ENCODE measurements at regions not wholly inside any gene's neighbourhood (a gene's known extent, or its start where the extent isn't known, plus 50 kb on each side); places are given as distances from the start of the nearest gene placed in this dataset.

- H2AFZ ChIP-seq (ENCODE audit: low read depth, low read length) = no peak overlapping the region
- in situ Hi-C loops (cut with MboI) = no loop called here
- no peak overlapping the region for H3K27ac ChIP-seq (ENCODE audit: extremely low read depth, low read depth, low read length)
- H3K4me2 ChIP-seq (ENCODE audit: insufficient read depth, low read length) = no peak overlapping the region
- intact Hi-C loops (cut with micrococcal nuclease) = no loop called here
- no peaks in the 10 kb centered on the region for H3K27me3 ChIP-seq (ENCODE audit: control insufficient read depth in 2 of 2, insufficient read depth in 2 of 2, low read length in 2 of 2)
- H4K20me1 ChIP-seq (replicated peaks; ENCODE audit: control insufficient read depth, insufficient read depth, low read length) = no peaks in the 10 kb centered on the region
- CTCF ChIA-PET (ENCODE audit: low intra/inter-chr PET ratio) = no interaction called here
- no peak for DNase-seq (ENCODE audit: extremely low read depth in 1 of 4, low spot score in 3 of 4)
- POLR2A ChIA-PET = no interaction called here
- 0% methylated on average over 2 of the region's 2 CpGs for WGBS (ENCODE audit: insufficient coverage, low coverage, missing lambda C conversion rate)
- FAIRE-seq = no peak
- H3K36me3 ChIP-seq (ENCODE audit: control insufficient read depth, insufficient read depth, low read length) = no peaks in the 10 kb centered on the region
- TF ChIP-seq SPI1 (IDR thresholded peaks at IDR 0.05; ENCODE audit: borderline replicate concordance, low read depth, low read length) (peak; percentile 72), BACH1 (tag; IDR thresholded peaks at IDR 0.05) (no peak)
- ATAC-seq = no peak
- H3K4me3 ChIP-seq = no peak overlapping the region
- H3K9ac ChIP-seq (ENCODE audit: insufficient read depth in 1 of 2, low read depth in 2 of 2, low read length in 2 of 2) = no peak overlapping the region
- H3K79me2 ChIP-seq (ENCODE audit: control insufficient read depth, insufficient read depth, low read length) = no peaks in the 10 kb centered on the region
- no peaks in the 10 kb centered on the region; the same call in 1 of the 2 replicates for H3K9me3 ChIP-seq (replicated peaks; ENCODE audit: control insufficient read depth, insufficient read depth, low read depth, low read length)
- H3K9me1 ChIP-seq (ENCODE audit: control insufficient read depth, insufficient read depth, low read length) = no peaks in the 10 kb centered on the region
- BruUV-seq (replicated peaks) = no TSS peak
- H3K4me1 ChIP-seq (replicated peaks in 1 of 2; ENCODE audit: control insufficient read depth in 2 of 2, insufficient read depth in 2 of 2, low read length in 2 of 2) = no peaks in the 10 kb centered on the region
Observed at GRCh38 chr2:150413910-150414309, 73.6 kb downstream of the RND3 start.

- no peak overlapping the region for H3K9ac ChIP-seq (ENCODE audit: insufficient read depth in 1 of 2, low read depth in 2 of 2, low read length in 2 of 2)
- no peak overlapping the region for H3K4me3 ChIP-seq
- in situ Hi-C loops (cut with MboI) (no loop called here), intact Hi-C loops (cut with micrococcal nuclease) (no loop called here)
- WGBS (ENCODE audit: insufficient coverage, low coverage, missing lambda C conversion rate) = 5% methylated on average over 7 of the region's 7 CpGs
- H3K79me2 ChIP-seq (ENCODE audit: control insufficient read depth, insufficient read depth, low read length) = no peaks in the 10 kb centered on the region
- H4K20me1 ChIP-seq (replicated peaks; ENCODE audit: control insufficient read depth, insufficient read depth, low read length) = no peaks in the 10 kb centered on the region
- FAIRE-seq (no peak), DNase-seq (ENCODE audit: extremely low read depth in 1 of 4, low spot score in 3 of 4) (no peak), ATAC-seq (no peak)
- no peak overlapping the region for H3K27ac ChIP-seq (ENCODE audit: extremely low read depth, low read depth, low read length)
- no peak overlapping the region for H3K4me2 ChIP-seq (ENCODE audit: insufficient read depth, low read length)
- no peaks in the 10 kb centered on the region for H3K9me1 ChIP-seq (ENCODE audit: control insufficient read depth, insufficient read depth, low read length)
- CTCF ChIA-PET (ENCODE audit: low intra/inter-chr PET ratio) = no interaction called here
- no peaks in the 10 kb centered on the region for H3K4me1 ChIP-seq (replicated peaks in 1 of 2; ENCODE audit: control insufficient read depth in 2 of 2, insufficient read depth in 2 of 2, low read length in 2 of 2)
- H3K9me3 ChIP-seq (replicated peaks; ENCODE audit: control insufficient read depth, insufficient read depth, low read depth, low read length) = no peaks in the 10 kb centered on the region; the same call in 1 of the 2 replicates
- H3K36me3 ChIP-seq (ENCODE audit: control insufficient read depth, insufficient read depth, low read length) = no peaks in the 10 kb centered on the region
- POLR2A ChIA-PET = no interaction called here
- no peak overlapping the region for H2AFZ ChIP-seq (ENCODE audit: low read depth, low read length)
- no peaks in the 10 kb centered on the region for H3K27me3 ChIP-seq (ENCODE audit: control insufficient read depth in 2 of 2, insufficient read depth in 2 of 2, low read length in 2 of 2)
- no TSS peak for BruUV-seq (replicated peaks)
- TF ChIP-seq, protein P1, sequence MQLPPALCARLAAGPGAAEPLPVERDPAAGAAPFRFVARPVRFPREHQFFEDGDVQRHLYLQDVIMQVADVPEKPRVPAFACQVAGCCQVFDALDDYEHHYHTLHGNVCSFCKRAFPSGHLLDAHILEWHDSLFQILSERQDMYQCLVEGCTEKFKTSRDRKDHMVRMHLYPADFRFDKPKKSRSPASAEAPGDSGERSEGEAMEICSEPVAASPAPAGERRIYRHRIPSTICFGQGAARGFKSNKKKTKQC (CRISPR knock-in tag; IDR thresholded peaks at IDR 0.05) = no peak
- TF ChIP-seq CEBPG (CRISPR knock-in tag; IDR thresholded peaks at IDR 0.05) (no peak), CEBPG (tag; conservative IDR thresholded peaks at IDR 0.05 in 1 of 2, IDR thresholded peaks at IDR 0.05 in 1 of 2) (no peak), ZNF668 (CRISPR knock-in tag; IDR thresholded peaks at IDR 0.05) (no peak), TRIM24 (IDR thresholded peaks at IDR 0.05) (no peak), ZNF121 (CRISPR knock-in tag; conservative IDR thresholded peaks at IDR 0.05) (no peak), ZSCAN32 (CRISPR knock-in tag; IDR thresholded peaks at IDR 0.05) (no peak), GABPB2 (CRISPR knock-in tag; conservative IDR thresholded peaks at IDR 0.05) (no peak)
Observed at GRCh38 chr2:150413366-150413765, 74.1 kb downstream of the RND3 start.

Data from K562 (cell line).